ENCODE measurements at regions not wholly inside any gene's neighbourhood (a gene's known extent, or its start where the extent isn't known, plus 50 kb on each side); places are given as distances from the start of the nearest gene placed in this dataset.
"Not testable (repeated sequence)": the region's sequence is repeated elsewhere in the genome, so short reads cannot be mapped to it uniquely, and the experiment has no call there.

- H3K18ac ChIP-seq (ENCODE audit: low read length) = no peak overlapping the region
- no CpG with 5 or more reads among the region's 3 CpGs for WGBS, 2 donors (ENCODE audit: extremely low coverage in 2 of 2, insufficient read length in 2 of 2, insufficient replicate concordance in 1 of 2)
- no peak overlapping the region for H3K14ac ChIP-seq (ENCODE audit: low read length)
- no peak overlapping the region for H2BK5ac ChIP-seq (ENCODE audit: low read length)
- no peak overlapping the region for H2BK12ac ChIP-seq (ENCODE audit: low read length)
- H3K27ac ChIP-seq (replicated peaks; ENCODE audit: low read length) = no peak overlapping the region
- H4K8ac ChIP-seq (ENCODE audit: low read depth, low read length) = no peak overlapping the region
- H3K79me1 ChIP-seq (ENCODE audit: low read depth, low read length) = no peaks in the 10 kb centered on the region
- no peak overlapping the region for H3K4me3 ChIP-seq (ENCODE audit: low read length in 2 of 2)
- H2BK120ac ChIP-seq (ENCODE audit: low read depth, low read length) = no peak overlapping the region
- no peak overlapping the region for H4K91ac ChIP-seq (ENCODE audit: low read depth, low read length, poor library complexity)
- H3K4me1 ChIP-seq (ENCODE audit: control insufficient read depth in 2 of 2, insufficient read depth in 1 of 2, low read depth in 1 of 2, low read length in 2 of 2) = no peaks in the 10 kb centered on the region
- no peak overlapping the region for H2AK5ac ChIP-seq (ENCODE audit: low read depth, low read length)
- no peak overlapping the region for H2AFZ ChIP-seq (ENCODE audit: low read length)
- no peak overlapping the region for H3K23ac ChIP-seq (ENCODE audit: low read depth, low read length, poor library complexity)
- no peak overlapping the region for H3K4me2 ChIP-seq (ENCODE audit: insufficient read depth, low read length, poor library complexity, severe bottlenecking)
- H3K9ac ChIP-seq (ENCODE audit: low read depth, low read length, poor library complexity) = no peak overlapping the region
- H2BK15ac ChIP-seq (ENCODE audit: low read length) = no peak overlapping the region
- no peak for DNase-seq (ENCODE audit: low spot score)
- H3K4ac ChIP-seq (ENCODE audit: low read length) = no peak overlapping the region
- H3K36me3 ChIP-seq (replicated peaks in 1 of 2; ENCODE audit: control insufficient read depth in 2 of 2, insufficient read depth in 2 of 2, low read length in 2 of 2) = no peaks in the 10 kb centered on the region
- no peaks in the 10 kb centered on the region for H3K9me3 ChIP-seq (replicated peaks in 1 of 2; ENCODE audit: control insufficient read depth in 2 of 2, insufficient read depth in 1 of 2, low read depth in 1 of 2, low read length in 2 of 2)
- H3K27me3 ChIP-seq (ENCODE audit: control insufficient read depth in 3 of 3, insufficient read depth in 3 of 3, low read depth in 1 of 3, low read length in 3 of 3) = peaks cover 0 to 10% (median 0%) of the 10 kb centered on the region in 3 experiments
These were observed 67.9 kb upstream of the SRRM3 start for GRCh38 chr7:76133839-76134238.

GRCh38 chr7:76135263-76135662, 66.4 kb upstream of the SRRM3 start:
- H3K4me2 ChIP-seq (ENCODE audit: insufficient read depth, low read length, poor library complexity, severe bottlenecking); H3K4ac ChIP-seq (ENCODE audit: low read length); H3K9me3 ChIP-seq (replicated peaks in 1 of 2; ENCODE audit: control insufficient read depth in 2 of 2, insufficient read depth in 1 of 2, low read depth in 1 of 2, low read length in 2 of 2); H3K27ac ChIP-seq (replicated peaks; ENCODE audit: low read length); H2BK120ac ChIP-seq (ENCODE audit: low read depth, low read length); H2BK5ac ChIP-seq (ENCODE audit: low read length); H2BK12ac ChIP-seq (ENCODE audit: low read length); H2BK15ac ChIP-seq (ENCODE audit: low read length); H3K18ac ChIP-seq (ENCODE audit: low read length); DNase-seq (ENCODE audit: low spot score); H2AFZ ChIP-seq (ENCODE audit: low read length); H4K91ac ChIP-seq (ENCODE audit: low read depth, low read length, poor library complexity); H4K8ac ChIP-seq (ENCODE audit: low read depth, low read length); H2AK5ac ChIP-seq (ENCODE audit: low read depth, low read length); H3K14ac ChIP-seq (ENCODE audit: low read length); H3K4me3 ChIP-seq (ENCODE audit: low read length in 2 of 2); H3K4me1 ChIP-seq (ENCODE audit: control insufficient read depth in 2 of 2, insufficient read depth in 1 of 2, low read depth in 1 of 2, low read length in 2 of 2); H3K36me3 ChIP-seq (replicated peaks in 1 of 2; ENCODE audit: control insufficient read depth in 2 of 2, insufficient read depth in 2 of 2, low read length in 2 of 2); H3K79me1 ChIP-seq (ENCODE audit: low read depth, low read length); H3K9ac ChIP-seq (ENCODE audit: low read depth, low read length, poor library complexity); H3K23ac ChIP-seq (ENCODE audit: low read depth, low read length, poor library complexity): not testable (repeated sequence)
- H3K27me3 ChIP-seq (ENCODE audit: control insufficient read depth in 3 of 3, insufficient read depth in 3 of 3, low read depth in 1 of 3, low read length in 3 of 3) = peaks cover 0 to 10% (median 0%) of the 10 kb centered on the region in 3 experiments
- WGBS, 2 donors (ENCODE audit: extremely low coverage in 2 of 2, insufficient read length in 2 of 2, insufficient replicate concordance in 1 of 2) = no CpG with 5 or more reads among the region's 2 CpGs

GRCh38 chr7:76138577-76139313, 63.0 kb upstream of the SRRM3 start:
- not testable (repeated sequence) for H2AFZ ChIP-seq (ENCODE audit: low read length); H3K4ac ChIP-seq (ENCODE audit: low read length); H4K91ac ChIP-seq (ENCODE audit: low read depth, low read length, poor library complexity); H4K8ac ChIP-seq (ENCODE audit: low read depth, low read length); H2BK15ac ChIP-seq (ENCODE audit: low read length); H3K27ac ChIP-seq (replicated peaks; ENCODE audit: low read length); H2AK5ac ChIP-seq (ENCODE audit: low read depth, low read length); DNase-seq (ENCODE audit: low spot score); H2BK12ac ChIP-seq (ENCODE audit: low read length); H3K9me3 ChIP-seq (replicated peaks in 1 of 2; ENCODE audit: control insufficient read depth in 2 of 2, insufficient read depth in 1 of 2, low read depth in 1 of 2, low read length in 2 of 2); H3K4me2 ChIP-seq (ENCODE audit: insufficient read depth, low read length, poor library complexity, severe bottlenecking); H3K9ac ChIP-seq (ENCODE audit: low read depth, low read length, poor library complexity); H3K4me1 ChIP-seq (ENCODE audit: control insufficient read depth in 2 of 2, insufficient read depth in 1 of 2, low read depth in 1 of 2, low read length in 2 of 2); H3K18ac ChIP-seq (ENCODE audit: low read length); H3K14ac ChIP-seq (ENCODE audit: low read length); H3K4me3 ChIP-seq (ENCODE audit: low read length in 2 of 2); H3K23ac ChIP-seq (ENCODE audit: low read depth, low read length, poor library complexity); H2BK5ac ChIP-seq (ENCODE audit: low read length); H2BK120ac ChIP-seq (ENCODE audit: low read depth, low read length); H3K36me3 ChIP-seq (replicated peaks in 1 of 2; ENCODE audit: control insufficient read depth in 2 of 2, insufficient read depth in 2 of 2, low read length in 2 of 2); H3K79me1 ChIP-seq (ENCODE audit: low read depth, low read length)
- peaks cover 0 to 10% (median 0%) of the 10 kb centered on the region in 3 experiments for H3K27me3 ChIP-seq (ENCODE audit: control insufficient read depth in 3 of 3, insufficient read depth in 3 of 3, low read depth in 1 of 3, low read length in 3 of 3)
- WGBS, 2 donors (ENCODE audit: extremely low coverage in 2 of 2, insufficient read length in 2 of 2, insufficient replicate concordance in 1 of 2) = no CpG with 5 or more reads among the region's 7 CpGs

- no peak for DNase-seq (ENCODE audit: low spot score)
- no peak overlapping the region for H2AK5ac ChIP-seq (ENCODE audit: low read depth, low read length)
- peaks cover 0 to 10% (median 0%) of the 10 kb centered on the region in 3 experiments for H3K27me3 ChIP-seq (ENCODE audit: control insufficient read depth in 3 of 3, insufficient read depth in 3 of 3, low read depth in 1 of 3, low read length in 3 of 3)
- H3K14ac ChIP-seq (ENCODE audit: low read length) = no peak overlapping the region
- H3K4ac ChIP-seq (ENCODE audit: low read length) = no peak overlapping the region
- no peak overlapping the region for H3K18ac ChIP-seq (ENCODE audit: low read length)
- no peaks in the 10 kb centered on the region for H3K4me1 ChIP-seq (ENCODE audit: control insufficient read depth in 2 of 2, insufficient read depth in 1 of 2, low read depth in 1 of 2, low read length in 2 of 2)
- H2BK15ac ChIP-seq (ENCODE audit: low read length) = no peak overlapping the region
- H2BK120ac ChIP-seq (ENCODE audit: low read depth, low read length) = no peak overlapping the region
- H3K9ac ChIP-seq (ENCODE audit: low read depth, low read length, poor library complexity) = no peak overlapping the region
- no peak overlapping the region for H2BK5ac ChIP-seq (ENCODE audit: low read length)
- H3K36me3 ChIP-seq (replicated peaks in 1 of 2; ENCODE audit: control insufficient read depth in 2 of 2, insufficient read depth in 2 of 2, low read length in 2 of 2) = no peaks in the 10 kb centered on the region
- H2BK12ac ChIP-seq (ENCODE audit: low read length) = no peak overlapping the region
- H3K27ac ChIP-seq (replicated peaks; ENCODE audit: low read length) = no peak overlapping the region
- H3K9me3 ChIP-seq (replicated peaks in 1 of 2; ENCODE audit: control insufficient read depth in 2 of 2, insufficient read depth in 1 of 2, low read depth in 1 of 2, low read length in 2 of 2) = no peaks in the 10 kb centered on the region
- no peak overlapping the region for H4K8ac ChIP-seq (ENCODE audit: low read depth, low read length)
- H4K91ac ChIP-seq (ENCODE audit: low read depth, low read length, poor library complexity) = no peak overlapping the region
- no CpG with 5 or more reads among the region's 1 CpG for WGBS, 2 donors (ENCODE audit: extremely low coverage in 2 of 2, insufficient read length in 2 of 2, insufficient replicate concordance in 1 of 2)
- no peak overlapping the region for H3K4me2 ChIP-seq (ENCODE audit: insufficient read depth, low read length, poor library complexity, severe bottlenecking)
- H3K23ac ChIP-seq (ENCODE audit: low read depth, low read length, poor library complexity) = no peak overlapping the region
- H3K4me3 ChIP-seq (ENCODE audit: low read length in 2 of 2) = no peak overlapping the region
- H2AFZ ChIP-seq (ENCODE audit: low read length) = no peak overlapping the region
- H3K79me1 ChIP-seq (ENCODE audit: low read depth, low read length) = no peaks in the 10 kb centered on the region
These were observed 62.0 kb upstream of the SRRM3 start for GRCh38 chr7:76139670-76140069.

Data from neuronal stem cell (in vitro differentiated cells).